NCI-H748 (cell line): ENCODE measurements at regions not wholly inside any gene's neighbourhood (a gene's known extent, or its start where the extent isn't known, plus 50 kb on each side); places are given as distances from the start of the nearest gene placed in this dataset.
"Not testable (repeated sequence)": the region's sequence is repeated elsewhere in the genome, so short reads cannot be mapped to it uniquely, and the experiment has no call there.

ENCODE experiments used
- DNase-seq: peaks from one replicate; lab custom pipeline; 2025; ENCODE audit not compliant: unreplicated experiment; lab: John Stamatoyannopoulos, UW

DNA sequence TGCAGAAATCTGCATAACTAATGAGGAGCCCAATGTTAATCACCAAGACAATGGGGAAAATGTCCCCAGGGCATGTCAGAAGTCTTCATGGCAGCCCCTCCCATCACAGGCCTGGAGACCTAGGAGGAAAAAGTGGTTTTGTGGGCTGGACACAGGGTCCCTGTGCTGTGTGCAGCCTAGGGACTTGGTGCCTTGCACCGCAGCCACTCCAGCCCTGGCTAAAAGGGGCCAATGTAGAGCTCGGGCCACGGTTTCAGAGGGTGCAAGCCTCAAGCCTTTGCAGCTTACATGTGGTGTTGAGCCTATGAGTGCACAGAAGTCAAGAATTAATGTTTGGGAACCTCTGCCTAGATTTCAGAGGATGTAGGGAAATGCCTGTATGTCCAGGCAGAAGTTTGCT, 474.3 kb upstream of the ADGRB3 start:
- not testable (repeated sequence) for DNase-seq

DNA sequence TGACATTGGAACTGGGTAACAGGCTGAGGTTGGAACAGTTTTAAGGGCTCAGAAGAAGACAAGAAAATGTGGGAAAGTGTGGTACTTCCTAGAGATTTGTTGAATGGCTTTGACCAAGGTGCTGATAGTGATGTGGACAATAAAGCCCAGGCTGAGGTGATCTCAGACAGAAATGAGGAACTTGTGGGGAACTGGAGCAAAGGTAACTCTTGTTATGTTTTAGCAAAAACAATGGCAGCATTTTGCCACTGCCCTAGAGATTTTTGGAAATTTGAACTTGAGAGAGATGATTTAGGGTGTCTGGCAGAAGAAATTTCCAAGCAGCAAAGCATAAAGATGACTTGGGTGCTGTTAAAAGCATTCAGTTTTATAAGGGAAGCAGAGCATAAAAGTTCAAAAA, 474.7 kb upstream of the ADGRB3 start:
- DNase-seq: no peak

DNA sequence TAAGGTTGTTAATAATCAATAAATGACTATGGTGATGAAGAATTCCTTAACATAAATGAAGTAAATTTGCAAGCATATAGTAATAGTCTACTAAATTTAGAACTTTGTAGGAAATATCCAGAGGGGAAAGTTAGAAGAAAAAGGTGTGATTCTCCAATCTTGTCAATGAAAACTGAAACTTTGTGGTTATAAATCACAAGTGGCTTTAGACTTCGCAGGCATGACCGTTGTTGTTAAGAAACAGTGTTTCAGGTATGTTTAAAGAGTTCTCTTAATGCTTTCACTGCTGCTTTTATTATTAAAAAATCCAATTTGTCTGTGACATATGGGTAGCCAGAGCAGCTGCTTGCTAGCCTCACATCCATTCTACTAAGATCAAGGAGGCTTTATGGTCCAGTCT, 475.6 kb upstream of the ADGRB3 start:
- no peak for DNase-seq

- DNase-seq: no peak
Observed at GRCh38 chr6:68158256-68158655, 476.8 kb upstream of the ADGRB3 start.

GRCh38 chr6:68144667-68145066, 490.4 kb upstream of the ADGRB3 start:
- no peak for DNase-seq

GRCh38 chr6:68141190-68141589, 493.9 kb upstream of the ADGRB3 start:
- DNase-seq: no peak

DNA sequence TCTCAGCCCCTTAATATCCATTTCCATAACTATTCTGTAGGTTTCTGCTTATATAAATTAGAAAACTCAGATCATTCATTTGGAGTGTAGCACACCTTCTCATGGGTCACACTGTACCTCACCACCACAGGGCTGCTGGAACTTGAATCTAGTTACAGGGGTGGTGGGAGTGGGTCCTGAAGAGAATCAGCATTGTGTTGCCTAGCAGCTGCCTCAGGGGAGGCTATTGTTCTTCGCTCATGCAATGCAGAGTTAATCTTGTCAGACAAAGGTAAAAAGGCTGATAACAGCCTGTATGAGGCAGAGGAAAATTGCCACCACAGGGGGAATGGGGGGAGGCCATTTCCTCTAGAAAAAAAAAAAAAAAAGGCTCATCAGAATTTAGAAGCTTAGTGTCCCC, 496.0 kb upstream of the ADGRB3 start:
- peak; percentile 97 for DNase-seq

- DNase-seq: no peak
Observed at GRCh38 chr6:68134796-68135195, 500.3 kb upstream of the ADGRB3 start.

DNA sequence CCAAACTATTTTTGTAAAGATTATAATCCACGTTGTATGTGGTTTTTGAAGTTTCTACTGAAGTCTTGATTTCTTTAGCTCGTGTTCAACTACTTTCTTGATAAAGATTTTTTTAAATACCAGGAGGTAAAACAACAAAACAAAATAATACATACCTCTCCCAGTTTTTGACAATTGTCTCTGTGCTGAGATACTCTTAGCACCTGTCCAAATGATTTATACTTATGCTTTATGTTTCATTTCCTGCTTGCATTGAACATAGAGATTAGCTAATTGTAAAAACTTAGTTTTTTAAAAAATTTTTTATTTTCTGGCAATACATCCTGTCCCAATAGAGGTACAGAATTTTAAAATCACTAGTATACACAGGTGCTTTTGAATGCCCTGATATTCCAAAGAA, 506.9 kb upstream of the ADGRB3 start:
- DNase-seq: no peak

DNA sequence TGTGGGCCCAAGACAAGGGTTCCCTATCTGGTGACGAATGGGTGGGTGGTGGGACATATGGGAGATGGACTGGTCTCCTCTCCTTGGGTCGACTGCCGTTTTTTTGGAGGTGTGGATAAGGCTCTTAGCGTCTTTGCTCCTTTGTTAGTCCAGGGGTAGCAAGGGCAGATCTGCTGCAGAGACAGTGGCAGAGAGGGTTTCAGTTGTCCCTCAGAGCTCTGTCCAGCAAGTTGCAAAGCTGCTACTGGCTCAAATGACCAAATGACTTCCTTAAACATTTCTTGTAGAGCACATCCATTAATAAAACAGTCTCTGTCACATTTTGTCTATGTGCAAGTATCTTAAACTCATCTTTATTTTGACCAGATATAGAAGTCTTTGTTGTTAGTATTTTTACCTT, 508.0 kb upstream of the ADGRB3 start:
- DNase-seq: no peak

DNA sequence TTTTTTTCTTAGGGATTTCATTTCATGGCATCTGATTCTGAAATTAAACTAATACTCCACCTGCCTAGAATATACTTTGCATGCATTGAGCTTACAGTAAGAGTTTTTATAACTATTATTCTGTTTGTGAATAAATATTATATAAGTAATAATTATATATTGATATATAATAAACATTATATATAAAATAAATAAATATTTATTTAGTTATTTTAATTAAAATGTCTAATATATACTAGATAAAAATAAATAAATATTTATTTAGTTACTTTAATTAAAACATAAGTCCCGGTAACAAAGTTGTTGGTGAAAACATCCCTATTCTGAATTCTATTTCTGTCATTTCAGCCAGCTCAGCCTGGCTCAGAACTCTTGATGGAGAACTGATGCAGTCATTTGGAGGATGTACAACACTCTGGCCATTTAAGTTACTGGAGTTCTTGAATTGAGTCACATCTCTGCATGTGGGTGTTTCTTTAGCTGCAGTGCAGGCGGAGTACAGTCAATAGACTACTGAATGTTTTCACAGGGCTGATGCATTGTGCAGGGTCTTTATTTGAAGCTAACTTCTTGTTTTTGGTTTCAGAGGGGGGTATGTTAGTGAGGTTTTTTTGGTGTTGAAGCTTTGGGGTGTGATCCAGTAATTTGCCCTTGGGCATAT, 508.9 kb upstream of the ADGRB3 start:
- no peak for DNase-seq

DNA sequence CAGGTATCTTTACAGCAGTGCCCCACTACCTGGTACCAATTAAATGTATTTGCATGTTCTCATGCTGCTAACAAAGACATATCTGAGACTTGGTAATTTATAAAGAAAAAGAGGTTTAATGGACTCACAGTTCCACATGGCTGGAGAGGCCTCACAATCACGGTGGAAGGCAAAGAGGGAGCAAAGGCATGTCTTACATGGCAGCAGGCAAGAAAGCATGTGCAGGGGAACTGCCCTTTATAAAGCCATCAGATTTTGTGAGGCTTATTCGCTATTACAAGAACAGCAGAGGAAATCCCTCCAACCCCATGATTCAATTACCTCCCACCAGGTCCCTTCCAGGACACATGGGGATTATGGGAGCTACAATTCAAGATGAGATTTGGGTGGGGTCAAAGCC, 512.1 kb upstream of the ADGRB3 start:
- DNase-seq: not testable (repeated sequence)

- DNase-seq: no peak
Observed at GRCh38 chr6:68122032-68122431, 513.0 kb upstream of the ADGRB3 start.

GRCh38 chr6:68120954-68121353, 514.1 kb upstream of the ADGRB3 start:
- DNase-seq: not testable (repeated sequence)

DNA sequence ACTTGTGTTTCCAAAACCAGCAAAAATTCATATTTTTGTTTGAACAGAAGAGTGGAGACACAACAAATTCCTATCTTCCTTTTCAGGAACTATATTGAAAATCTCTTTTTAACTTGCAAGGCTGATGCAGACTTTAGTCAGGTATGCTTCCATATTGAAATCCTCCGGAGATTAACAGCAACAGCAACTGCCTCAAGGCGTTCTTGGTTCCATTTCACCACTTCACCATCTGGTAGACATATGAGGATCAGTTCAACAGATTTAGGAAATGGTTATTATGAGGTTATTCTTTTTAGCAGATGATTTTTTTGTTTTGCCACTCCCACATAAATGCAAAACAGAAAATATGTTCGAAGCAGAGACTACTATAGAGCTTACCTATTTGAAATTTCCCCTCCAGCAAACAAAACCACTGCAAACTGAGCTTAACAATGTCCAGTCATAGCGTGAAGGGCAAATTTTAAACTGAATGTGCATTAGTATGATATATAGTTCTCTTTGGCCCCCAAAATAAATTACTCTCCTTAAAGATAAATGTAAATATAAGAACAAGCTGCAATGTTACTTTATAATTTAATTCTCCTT, 520.5 kb upstream of the ADGRB3 start:
- no peak for DNase-seq

DNA sequence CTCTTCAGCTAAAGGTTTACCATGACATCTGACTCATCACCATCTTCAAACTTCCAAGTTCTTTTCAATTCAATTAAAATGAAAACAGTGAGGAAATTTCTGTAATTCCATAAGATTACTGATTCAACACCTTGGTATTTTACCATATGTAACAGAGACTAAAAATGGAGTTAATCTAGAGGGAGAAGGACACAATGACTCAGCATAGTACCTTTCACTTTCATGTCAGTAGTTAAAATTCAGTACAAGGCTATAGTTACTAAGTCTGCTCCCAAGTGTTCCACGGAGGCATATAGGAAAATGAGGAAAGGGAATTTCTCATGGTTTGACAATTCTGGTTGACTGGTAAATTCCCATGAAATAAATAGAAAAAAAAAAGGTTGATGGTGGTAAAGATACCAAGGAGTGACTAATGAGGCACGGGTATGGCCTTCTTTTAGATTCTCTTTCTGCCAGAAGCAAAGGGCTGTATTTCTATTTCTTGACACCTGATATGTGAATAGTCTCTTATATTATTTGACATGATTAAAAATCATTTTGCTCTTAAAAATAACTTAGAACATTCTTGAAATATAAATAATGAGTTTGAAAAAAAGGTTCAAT, 526.7 kb upstream of the ADGRB3 start:
- no peak for DNase-seq

GRCh38 chr6:68094070-68094469, 541.0 kb upstream of the ADGRB3 start:
- DNase-seq: no peak

GRCh38 chr6:68087399-68088133, 547.5 kb upstream of the ADGRB3 start:
- DNase-seq: no peak

- no peak for DNase-seq
Observed at GRCh38 chr6:68086199-68086598, 548.9 kb upstream of the ADGRB3 start.

DNA sequence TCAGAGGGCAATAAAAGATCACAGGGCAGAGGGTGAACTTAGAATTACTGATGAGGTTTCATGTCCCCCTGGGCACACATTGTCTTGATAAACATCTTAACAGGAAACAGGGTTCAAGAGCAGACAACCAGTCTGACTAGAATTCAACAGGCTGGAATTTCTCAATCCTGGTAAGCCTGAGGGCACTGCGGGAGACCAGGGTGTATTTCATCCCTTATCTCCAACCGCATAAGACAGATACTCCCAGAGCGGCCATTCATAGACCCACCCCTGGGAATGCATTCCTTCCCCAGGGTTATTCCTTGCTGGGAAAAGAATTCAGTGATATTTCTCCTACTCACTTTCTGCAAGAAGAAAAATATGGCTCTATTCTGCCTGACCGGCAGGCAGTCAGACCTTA, 549.5 kb upstream of the ADGRB3 start:
- not testable (repeated sequence) for DNase-seq

- no peak for DNase-seq
Observed at GRCh38 chr6:68082086-68082485, 553.0 kb upstream of the ADGRB3 start.

DNA sequence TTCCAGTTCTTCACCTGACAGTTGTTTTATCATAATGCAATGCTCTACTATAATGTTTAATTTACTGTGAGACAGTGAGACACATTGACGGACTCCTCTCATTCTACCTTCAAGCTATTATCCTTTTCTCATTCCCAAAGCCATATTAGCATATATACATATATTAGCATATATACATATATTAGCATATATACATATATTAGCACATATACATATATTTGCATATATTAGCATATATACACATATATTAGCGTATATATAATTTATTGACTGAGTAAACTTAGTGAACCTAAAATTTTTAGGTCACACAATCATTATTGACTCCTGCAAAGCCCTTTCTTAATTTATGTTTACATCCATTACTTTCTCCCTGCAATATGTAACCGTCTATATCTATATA, 555.0 kb upstream of the ADGRB3 start:
- DNase-seq: no peak
